Tibial nerve (tissue), 4 donors: ENCODE measurements at regions not wholly inside any gene's neighbourhood (a gene's known extent, or its start where the extent isn't known, plus 50 kb on each side); places are given as distances from the start of the nearest gene placed in this dataset.

Experiments
- EP300 ChIP-seq, 2 donors: sonication (generic); formaldehyde crosslinking; IDR thresholded peaks; one replicate each; pipeline ENCODE4 v1.6.1; 2017; ENCODE audit warnings: antibody characterized with exemption in 2 of 2, mild to moderate bottlenecking in 1 of 2
- TF ChIP-seq, protein P1 (sequence below), 5 experiments: fragments of 200-600 bp in 3 of 5; fragments of 450-650 bp in 2 of 5; sonication (generic) in 3 of 5; IDR thresholded peaks; one replicate each; pipeline ENCODE4 v1.5.1; 2016 to 2019; ENCODE audit warnings: antibody characterized with exemption in 5 of 5, mild to moderate bottlenecking in 3 of 5, moderate library complexity in 2 of 5

DNA sequence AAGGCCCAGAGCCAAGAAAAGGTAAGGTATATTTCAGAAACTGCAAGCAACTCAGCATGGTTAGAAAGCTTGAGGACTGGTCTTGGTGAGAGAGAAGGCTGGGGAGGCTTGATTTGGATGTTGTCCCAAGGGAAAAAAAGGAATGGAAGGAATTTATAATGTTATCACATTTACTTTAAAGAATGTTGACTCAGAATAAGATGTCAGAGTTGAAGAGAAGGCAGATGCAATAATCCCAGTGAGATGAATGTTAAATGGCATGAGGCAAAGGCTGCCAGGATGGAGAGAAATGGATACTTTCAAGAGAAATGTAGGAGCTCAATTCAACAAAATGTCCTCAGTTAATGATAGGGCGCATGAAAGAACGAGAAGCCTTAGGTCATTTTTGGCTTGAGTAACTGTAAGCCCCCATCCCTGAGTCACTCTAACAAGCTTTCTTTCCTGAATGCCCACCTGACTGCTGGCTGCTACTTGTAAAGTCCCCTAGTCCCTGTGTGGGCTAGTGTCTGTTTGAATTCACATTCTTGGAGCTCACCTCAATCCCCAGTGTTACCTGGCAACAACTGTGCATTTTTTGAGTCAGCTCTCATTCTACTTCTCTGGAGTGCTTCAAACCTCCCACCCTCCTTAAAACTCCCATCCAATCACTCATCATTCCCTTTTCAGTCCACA lies 103.0 kb upstream of the TAPT1 start:
- TF ChIP-seq EP300 (IDR thresholded peaks at IDR 0.05) = no peak
- TF ChIP-seq, protein P1, sequence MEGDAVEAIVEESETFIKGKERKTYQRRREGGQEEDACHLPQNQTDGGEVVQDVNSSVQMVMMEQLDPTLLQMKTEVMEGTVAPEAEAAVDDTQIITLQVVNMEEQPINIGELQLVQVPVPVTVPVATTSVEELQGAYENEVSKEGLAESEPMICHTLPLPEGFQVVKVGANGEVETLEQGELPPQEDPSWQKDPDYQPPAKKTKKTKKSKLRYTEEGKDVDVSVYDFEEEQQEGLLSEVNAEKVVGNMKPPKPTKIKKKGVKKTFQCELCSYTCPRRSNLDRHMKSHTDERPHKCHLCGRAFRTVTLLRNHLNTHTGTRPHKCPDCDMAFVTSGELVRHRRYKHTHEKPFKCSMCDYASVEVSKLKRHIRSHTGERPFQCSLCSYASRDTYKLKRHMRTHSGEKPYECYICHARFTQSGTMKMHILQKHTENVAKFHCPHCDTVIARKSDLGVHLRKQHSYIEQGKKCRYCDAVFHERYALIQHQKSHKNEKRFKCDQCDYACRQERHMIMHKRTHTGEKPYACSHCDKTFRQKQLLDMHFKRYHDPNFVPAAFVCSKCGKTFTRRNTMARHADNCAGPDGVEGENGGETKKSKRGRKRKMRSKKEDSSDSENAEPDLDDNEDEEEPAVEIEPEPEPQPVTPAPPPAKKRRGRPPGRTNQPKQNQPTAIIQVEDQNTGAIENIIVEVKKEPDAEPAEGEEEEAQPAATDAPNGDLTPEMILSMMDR (IDR thresholded peaks at IDR 0.05) = no peak
